Breast epithelium (tissue), 3 donors: ENCODE measurements at regions not wholly inside any gene's neighbourhood (a gene's known extent, or its start where the extent isn't known, plus 50 kb on each side); places are given as distances from the start of the nearest gene placed in this dataset.

Experiments
- POLR2A ChIP-seq: fragments of 450-650 bp; IDR thresholded peaks from one replicate; pipeline ENCODE4 v1.6.1; 2016; ENCODE audit warnings: antibody characterized with exemption, mild to moderate bottlenecking, moderate library complexity
- POLR2AphosphoS5 ChIP-seq, 3 donors: sonication (generic); formaldehyde crosslinking; IDR thresholded peaks; one replicate each; pipeline ENCODE4 v1.6.1; 2017; ENCODE audit warnings: antibody characterized with exemption in 3 of 3
- TF ChIP-seq, protein P1 (sequence below), 3 donors: fragments of 450-650 bp; IDR thresholded peaks; one replicate each; pipeline ENCODE4 v1.5.1; 2016 to 2017; ENCODE audit warnings: antibody characterized with exemption in 3 of 3, mild to moderate bottlenecking in 3 of 3, moderate library complexity in 3 of 3

GRCh38 chr6:62615366-62616015, 329.5 kb upstream of the KHDRBS2 start:
- TF ChIP-seq, protein P1, sequence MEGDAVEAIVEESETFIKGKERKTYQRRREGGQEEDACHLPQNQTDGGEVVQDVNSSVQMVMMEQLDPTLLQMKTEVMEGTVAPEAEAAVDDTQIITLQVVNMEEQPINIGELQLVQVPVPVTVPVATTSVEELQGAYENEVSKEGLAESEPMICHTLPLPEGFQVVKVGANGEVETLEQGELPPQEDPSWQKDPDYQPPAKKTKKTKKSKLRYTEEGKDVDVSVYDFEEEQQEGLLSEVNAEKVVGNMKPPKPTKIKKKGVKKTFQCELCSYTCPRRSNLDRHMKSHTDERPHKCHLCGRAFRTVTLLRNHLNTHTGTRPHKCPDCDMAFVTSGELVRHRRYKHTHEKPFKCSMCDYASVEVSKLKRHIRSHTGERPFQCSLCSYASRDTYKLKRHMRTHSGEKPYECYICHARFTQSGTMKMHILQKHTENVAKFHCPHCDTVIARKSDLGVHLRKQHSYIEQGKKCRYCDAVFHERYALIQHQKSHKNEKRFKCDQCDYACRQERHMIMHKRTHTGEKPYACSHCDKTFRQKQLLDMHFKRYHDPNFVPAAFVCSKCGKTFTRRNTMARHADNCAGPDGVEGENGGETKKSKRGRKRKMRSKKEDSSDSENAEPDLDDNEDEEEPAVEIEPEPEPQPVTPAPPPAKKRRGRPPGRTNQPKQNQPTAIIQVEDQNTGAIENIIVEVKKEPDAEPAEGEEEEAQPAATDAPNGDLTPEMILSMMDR (IDR thresholded peaks at IDR 0.05), result no peak
- TF ChIP-seq POLR2A (no peak), POLR2AphosphoS5 (IDR thresholded peaks at IDR 0.05) (no peak)
